B cell (primary cell): ENCODE measurements at regions not wholly inside any gene's neighbourhood (a gene's known extent, or its start where the extent isn't known, plus 50 kb on each side); places are given as distances from the start of the nearest gene placed in this dataset.

Source experiments
- ATAC-seq: fragments of 200-7000 bp; cut with Tn5 transposase; one replicate; pipeline ENCODE4 v1.10.0; 2021; ENCODE audit warnings: low read depth, mild to moderate bottlenecking, moderate number of reproducible peaks, moderate library complexity
- CTCF ChIA-PET: fragments of 350-600 bp; sonication (Branson Sonifier 250); formaldehyde crosslinking; loops from one replicate; lab custom pipeline; 2021; ENCODE audit warnings: antibody characterized with exemption, inconsistent platforms; lab: Charles Lee
- POLR2A ChIA-PET: fragments of 350-600 bp; sonication (Branson Sonifier 250); formaldehyde crosslinking; loops from one replicate; lab custom pipeline; 2021; ENCODE audit warnings: antibody characterized with exemption; lab: Charles Lee
- DNase-seq: peaks from one replicate; pipeline ENCODE4 v3.0.0; 2013
- H2AFZ ChIP-seq: 2 replicates; pipeline ENCODE4 v1.6.1; 2012; ENCODE audit warnings: mild to moderate bottlenecking, low read depth, low read length; ENCODE audit not compliant: insufficient read depth, poor library complexity, severe bottlenecking
- H3K27ac ChIP-seq, 2 donors: 1 replicate in 1 of 2; 2 replicates in 1 of 2; pipeline ENCODE4 v1.5.1; 2012 to 2013; ENCODE audit warnings: low read length in 2 of 2, mild to moderate bottlenecking in 2 of 2, moderate library complexity in 1 of 2
- H3K27me3 ChIP-seq, 4 experiments: fragments of 200-600 bp in 1 of 4; sonication (generic) in 1 of 4; replicated peaks in 1 of 4; 1 replicate in 2 of 4; 2 replicates in 2 of 4; pipeline versions ENCODE4 v1.6.1 to v1.7.0; 2013 to 2016; ENCODE audit warnings: low read length in 3 of 4, mild to moderate bottlenecking in 2 of 4, mixed read lengths in 1 of 4, moderate library complexity in 1 of 4; ENCODE audit not compliant: insufficient read depth in 4 of 4, control insufficient read depth in 3 of 4; ENCODE audit errors: control extremely low read depth in 1 of 4
- H3K36me3 ChIP-seq, 2 experiments: replicated peaks in 1 of 2; 1 replicate in 1 of 2; 2 replicates in 1 of 2; pipeline versions ENCODE4 v1.6.1 to v1.7.1; 2013; ENCODE audit warnings: low read length in 1 of 2; ENCODE audit not compliant: insufficient read depth in 2 of 2, control insufficient read depth in 1 of 2; ENCODE audit errors: control extremely low read depth in 1 of 2, extremely low read depth in 1 of 2
- H3K4me1 ChIP-seq, 2 donors: fragments of 200-600 bp in 1 of 2; sonication (generic) in 1 of 2; 1 replicate in 1 of 2; 2 replicates in 1 of 2; pipeline versions ENCODE4 v1.5.1 to v1.6.1; 2013 to 2017; ENCODE audit warnings: low read length in 2 of 2; ENCODE audit not compliant: control insufficient read depth in 2 of 2, insufficient read depth in 2 of 2
- H3K4me2 ChIP-seq: replicated peaks from 2 replicates; pipeline ENCODE3; 2012; ENCODE audit warnings: mild to moderate bottlenecking, low read depth, low read length; ENCODE audit not compliant: poor library complexity, severe bottlenecking
- H3K4me3 ChIP-seq, 5 experiments: fragments of 200-600 bp in 1 of 5; sonication (generic) in 1 of 5; 1 replicate in 3 of 5; 2 replicates in 2 of 5; pipeline versions ENCODE4 v1.5.1 to v1.7.0; 2011 to 2016; ENCODE audit warnings: low read length in 4 of 5, mild to moderate bottlenecking in 4 of 5, low read depth in 2 of 5, control low read depth in 1 of 5, moderate library complexity in 1 of 5; ENCODE audit not compliant: insufficient read depth in 1 of 5; ENCODE audit errors: control extremely low read depth in 1 of 5, extremely low read depth in 1 of 5
- H3K79me2 ChIP-seq: fragments of 200-600 bp; sonication (generic); one replicate; pipeline ENCODE4 v1.6.0; 2016; ENCODE audit warnings: low read length; ENCODE audit not compliant: control insufficient read depth, insufficient read depth
- H3K9ac ChIP-seq: fragments of 200-600 bp; sonication (generic); 2 replicates; pipeline ENCODE4 v1.6.1; 2017; ENCODE audit warnings: mild to moderate bottlenecking, low read length, moderate library complexity
- H3K9me3 ChIP-seq, 3 donors: one replicate each; pipeline versions ENCODE4 v1.6.1 to v1.7.1; 2013; ENCODE audit warnings: low read length in 2 of 3; ENCODE audit not compliant: control insufficient read depth in 2 of 3, insufficient read depth in 1 of 3; ENCODE audit errors: control extremely low read depth in 1 of 3
- H4K20me1 ChIP-seq: 2 replicates; pipeline ENCODE4 v1.6.0; 2012; ENCODE audit warnings: mild to moderate bottlenecking, low read length; ENCODE audit not compliant: insufficient read depth, control insufficient read depth, poor library complexity, severe bottlenecking
- H3K27ac Mint-ChIP-seq: one replicate; pipeline ENCODE4 v1.8.0; 2021; ENCODE audit warnings: mixed read lengths
- H3K27me3 Mint-ChIP-seq: one replicate; pipeline ENCODE4 v1.8.0; 2021; ENCODE audit warnings: mixed read lengths
- H3K4me1 Mint-ChIP-seq: one replicate; pipeline ENCODE4 v1.8.0; 2021; ENCODE audit warnings: mixed read lengths
- H3K4me3 Mint-ChIP-seq: one replicate; pipeline ENCODE4 v1.8.0; 2021; ENCODE audit warnings: mixed read lengths
- H3K9me3 Mint-ChIP-seq: one replicate; pipeline ENCODE4 v1.8.0; 2022; ENCODE audit warnings: mixed read lengths; ENCODE audit not compliant: insufficient read depth
- CTCF ChIP-seq: fragments of 200-600 bp; IDR thresholded peaks from one replicate; pipeline ENCODE4 v1.8.0; 2022; ENCODE audit warnings: antibody characterized with exemption, mild to moderate bottlenecking
- EZH2 ChIP-seq: IDR thresholded peaks from 2 replicates; pipeline ENCODE4 v1.6.1; 2012; ENCODE audit warnings: borderline replicate concordance, low read depth, mild to moderate bottlenecking, moderate library complexity, low read length; ENCODE audit not compliant: insufficient read depth, poor library complexity, severe bottlenecking
- WGBS: methylation state at CpG from one replicate; pipeline ENCODE4 v1.1.5; 2013; ENCODE audit warnings: missing lambda C conversion rate; ENCODE audit not compliant: insufficient coverage; 5-methylcytosine and 5-hydroxymethylcytosine counted together
- intact Hi-C: fragments of 100-400 bp; cut with micrococcal nuclease; formaldehyde crosslinking; loops from one replicate; pipeline ENCODE4 v1.10.0; 2022

DNA sequence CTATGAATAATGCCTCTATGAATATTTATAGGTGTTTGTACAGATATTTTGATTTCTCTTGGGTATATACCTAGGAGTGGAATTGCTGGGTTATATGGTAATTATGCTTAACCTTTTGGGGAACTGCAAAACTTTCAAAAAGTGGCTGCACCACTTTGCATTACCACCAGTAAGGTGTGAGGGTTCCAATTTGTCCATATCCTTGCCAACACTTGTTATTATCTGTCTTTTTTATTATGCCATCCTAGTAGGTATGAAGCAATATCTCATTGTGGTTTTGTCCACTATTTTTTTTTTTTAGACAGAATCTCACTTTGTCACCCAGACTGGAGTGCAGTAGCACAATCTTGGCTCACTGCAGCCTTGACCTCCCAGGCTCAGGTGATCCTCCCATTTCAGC lies 112.2 kb upstream of the FBXO11 start:
- Histone ChIP-seq H3K27me3 (peaks cover 0 to 6% (median 2%) of the 10 kb centered on the region in 4 experiments), H3K4me2 (no peak overlapping the region), H3K27ac (no peak overlapping the region), H3K9ac (no peak overlapping the region), H3K9me3 (peaks cover 0 to 10% (median 9%) of the 10 kb centered on the region in 3 donors), H3K36me3 (no peaks in the 10 kb centered on the region), H3K79me2 (no peaks in the 10 kb centered on the region), H3K4me3 (no peak overlapping the region), H2AFZ (no peak overlapping the region), H3K4me1 (no peaks in the 10 kb centered on the region), H4K20me1 (no peaks in the 10 kb centered on the region)
- Mint-ChIP-seq H3K4me1 (no peaks in the 10 kb centered on the region), H3K9me3 (peaks cover 3% of the 10 kb centered on the region), H3K27ac (no peak overlapping the region), H3K4me3 (no peak overlapping the region), H3K27me3 (peaks cover 28% of the 10 kb centered on the region)
- TF ChIP-seq EZH2: no peak
- no peak for TF ChIP-seq CTCF
- POLR2A ChIA-PET: no interaction called here
- DNase-seq (no peak), ATAC-seq (no peak)
- intact Hi-C loops: no loop called here
- CTCF ChIA-PET: no interaction called here

GRCh38 chr2:48026865-48027264 lies 120.6 kb upstream of the FBXO11 start:
- Mint-ChIP-seq H3K27me3 (peaks cover 19% of the 10 kb centered on the region), H3K4me1 (no peaks in the 10 kb centered on the region), H3K4me3 (no peak overlapping the region), H3K27ac (no peak overlapping the region), H3K9me3 (no peaks in the 10 kb centered on the region)
- no peaks in the 10 kb centered on the region for H3K4me1 ChIP-seq
- H3K9me3 ChIP-seq: peaks cover 0 to 8% (median 0%) of the 10 kb centered on the region in 3 donors
- ChIA-PET CTCF (interaction anchor here (0.7 kb wide), 1 partner anchor 54 kb away, joined by 3 read pairs; no protein-coding TSS in a partner anchor), POLR2A (no interaction called here)
- ATAC-seq (no peak), DNase-seq (no peak)
- H3K9ac ChIP-seq: no peak overlapping the region
- H2AFZ ChIP-seq: no peak overlapping the region
- no peak for TF ChIP-seq EZH2
- no peak for TF ChIP-seq CTCF
- H3K4me3 ChIP-seq: no peak overlapping the region
- peaks cover 0 to 6% (median 0%) of the 10 kb centered on the region in 4 experiments for H3K27me3 ChIP-seq
- H3K27ac ChIP-seq: no peak overlapping the region
- no peak overlapping the region for H3K4me2 ChIP-seq
- H4K20me1 ChIP-seq: no peaks in the 10 kb centered on the region
- H3K79me2 ChIP-seq: no peaks in the 10 kb centered on the region
- no CpG with 5 or more reads among the region's 1 CpG for WGBS
- H3K36me3 ChIP-seq: no peaks in the 10 kb centered on the region
- intact Hi-C loops: no loop called here
